Left lung (tissue), 4 donors: ENCODE measurements at regions not wholly inside any gene's neighbourhood (a gene's known extent, or its start where the extent isn't known, plus 50 kb on each side); places are given as distances from the start of the nearest gene placed in this dataset.

Experiments used
- ATAC-seq: fragments of 200-7000 bp; cut with Tn5 transposase; one replicate; pipeline ENCODE4 v1.9.1; 2020; ENCODE audit warnings: moderate library complexity
- DNase-seq, 4 donors: peaks; one replicate each; pipeline ENCODE4 v3.0.0-alpha.2; 2013 to 2020
- H3K27ac ChIP-seq, 2 donors: fragments of 200-600 bp; sonication (generic) in 1 of 2; one replicate each; pipeline versions ENCODE4 v1.5.0 to v1.8.0; 2020 to 2021
- H3K27me3 ChIP-seq, 2 donors: fragments of 200-600 bp; sonication (generic) in 1 of 2; one replicate each; pipeline versions ENCODE4 v1.5.0 to v1.8.0; 2020 to 2021
- H3K36me3 ChIP-seq, 2 donors: fragments of 200-600 bp; sonication (generic) in 1 of 2; one replicate each; pipeline versions ENCODE4 v1.5.0 to v1.8.0; 2020 to 2021
- H3K4me1 ChIP-seq, 2 donors: fragments of 200-600 bp; one replicate each; pipeline ENCODE4 v1.8.0; 2021
- H3K4me3 ChIP-seq, 2 donors: fragments of 200-600 bp; sonication (generic) in 1 of 2; one replicate each; pipeline versions ENCODE4 v1.5.0 to v1.8.0; 2020 to 2021; ENCODE audit warnings: mild to moderate bottlenecking in 1 of 2
- H3K9me3 ChIP-seq, 2 donors: fragments of 200-600 bp; sonication (generic) in 1 of 2; one replicate each; pipeline versions ENCODE4 v1.5.0 to v1.8.0; 2020 to 2021
- intact Hi-C, 2 donors: fragments of 100-400 bp; cut with DNase I; formaldehyde crosslinking; loops; one replicate each; pipeline versions ENCODE4 v1.11.2 to v1.14.2; 2022
- TF ChIP-seq, protein P1 (sequence below), 2 donors: fragments of 200-600 bp; sonication (generic) in 1 of 2; IDR thresholded peaks; one replicate each; pipeline versions ENCODE4 v1.5.0 to v1.8.0; 2021; ENCODE audit warnings: antibody characterized with exemption in 2 of 2
- donor health status: DM: no; HTN: yes; CAD: no.
- donor health status: DM: no; HTN: no; CAD: no.

DNA sequence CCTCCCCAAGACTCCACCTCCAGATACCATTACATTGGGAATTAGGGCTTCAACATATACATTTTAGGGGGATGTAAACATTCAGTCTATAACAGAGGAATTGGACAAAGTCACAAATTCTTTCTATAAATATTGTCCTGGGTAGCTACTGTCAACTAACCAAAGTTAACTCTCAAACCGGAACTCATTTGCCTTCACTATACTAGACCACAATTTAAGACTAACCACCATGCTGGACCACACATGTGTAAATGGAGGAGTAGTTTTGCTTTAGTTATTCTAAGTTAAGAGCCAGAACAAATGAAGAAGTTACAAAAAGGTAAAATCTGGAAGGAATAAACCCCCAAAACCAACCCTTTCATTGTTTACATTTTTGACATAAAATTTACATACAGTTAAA, 222.8 kb downstream of the NDFIP2 start:
- DNase-seq, result no peak

GRCh38 chr13:79695754-79696153, 214.8 kb downstream of the NDFIP2 start:
- intact Hi-C loops, result no loop called here
- Histone ChIP-seq H3K27me3 (no peaks in the 10 kb centered on the region), H3K4me3 (no peak overlapping the region), H3K36me3 (no peaks in the 10 kb centered on the region), H3K4me1 (no peaks in the 10 kb centered on the region), H3K27ac (no peak overlapping the region), H3K9me3 (no peaks in the 10 kb centered on the region)
- DNase-seq (no peak), ATAC-seq (no peak)
- TF ChIP-seq, protein P1, sequence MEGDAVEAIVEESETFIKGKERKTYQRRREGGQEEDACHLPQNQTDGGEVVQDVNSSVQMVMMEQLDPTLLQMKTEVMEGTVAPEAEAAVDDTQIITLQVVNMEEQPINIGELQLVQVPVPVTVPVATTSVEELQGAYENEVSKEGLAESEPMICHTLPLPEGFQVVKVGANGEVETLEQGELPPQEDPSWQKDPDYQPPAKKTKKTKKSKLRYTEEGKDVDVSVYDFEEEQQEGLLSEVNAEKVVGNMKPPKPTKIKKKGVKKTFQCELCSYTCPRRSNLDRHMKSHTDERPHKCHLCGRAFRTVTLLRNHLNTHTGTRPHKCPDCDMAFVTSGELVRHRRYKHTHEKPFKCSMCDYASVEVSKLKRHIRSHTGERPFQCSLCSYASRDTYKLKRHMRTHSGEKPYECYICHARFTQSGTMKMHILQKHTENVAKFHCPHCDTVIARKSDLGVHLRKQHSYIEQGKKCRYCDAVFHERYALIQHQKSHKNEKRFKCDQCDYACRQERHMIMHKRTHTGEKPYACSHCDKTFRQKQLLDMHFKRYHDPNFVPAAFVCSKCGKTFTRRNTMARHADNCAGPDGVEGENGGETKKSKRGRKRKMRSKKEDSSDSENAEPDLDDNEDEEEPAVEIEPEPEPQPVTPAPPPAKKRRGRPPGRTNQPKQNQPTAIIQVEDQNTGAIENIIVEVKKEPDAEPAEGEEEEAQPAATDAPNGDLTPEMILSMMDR (IDR thresholded peaks at IDR 0.05), result no peak

More for the DNA sequence above, 222.8 kb downstream of the NDFIP2 start:
- no peak for ATAC-seq
- H3K27me3 ChIP-seq, result no peaks in the 10 kb centered on the region
- no peaks in the 10 kb centered on the region for H3K9me3 ChIP-seq
- TF ChIP-seq, protein P1 (IDR thresholded peaks at IDR 0.05), result no peak
- no peak overlapping the region for H3K27ac ChIP-seq
- intact Hi-C loops, result no loop called here
- H3K4me1 ChIP-seq, result no peaks in the 10 kb centered on the region
- H3K4me3 ChIP-seq, result no peak overlapping the region
- no peaks in the 10 kb centered on the region for H3K36me3 ChIP-seq

DNA sequence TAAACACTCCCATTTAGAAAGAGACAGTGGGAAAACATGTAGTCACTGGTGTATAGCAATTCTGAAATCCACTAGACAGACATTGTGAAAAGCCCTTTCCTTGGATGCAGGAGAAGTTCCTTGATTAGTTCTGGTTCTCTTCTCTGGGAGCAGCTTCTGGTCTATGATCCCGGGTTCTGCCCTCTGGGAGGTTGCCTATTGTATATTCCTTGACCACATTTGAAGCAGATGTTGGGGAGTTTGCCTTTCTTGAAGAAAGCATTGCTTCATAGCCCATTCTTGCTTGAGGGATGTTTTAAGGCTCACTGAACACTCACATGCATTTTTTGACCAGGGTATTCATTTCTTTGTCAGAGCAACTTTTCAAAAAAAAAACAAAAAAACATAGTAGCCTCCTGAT, 211.9 kb downstream of the NDFIP2 start:
- H3K36me3 ChIP-seq, result no peaks in the 10 kb centered on the region
- intact Hi-C loops, result no loop called here
- TF ChIP-seq, protein P1 (IDR thresholded peaks at IDR 0.05), result no peak
- no peak overlapping the region for H3K27ac ChIP-seq
- DNase-seq, result no peak
- no peaks in the 10 kb centered on the region for H3K9me3 ChIP-seq
- no peaks in the 10 kb centered on the region for H3K4me1 ChIP-seq
- H3K4me3 ChIP-seq, result no peak overlapping the region
- ATAC-seq, result no peak
- no peaks in the 10 kb centered on the region for H3K27me3 ChIP-seq

DNA sequence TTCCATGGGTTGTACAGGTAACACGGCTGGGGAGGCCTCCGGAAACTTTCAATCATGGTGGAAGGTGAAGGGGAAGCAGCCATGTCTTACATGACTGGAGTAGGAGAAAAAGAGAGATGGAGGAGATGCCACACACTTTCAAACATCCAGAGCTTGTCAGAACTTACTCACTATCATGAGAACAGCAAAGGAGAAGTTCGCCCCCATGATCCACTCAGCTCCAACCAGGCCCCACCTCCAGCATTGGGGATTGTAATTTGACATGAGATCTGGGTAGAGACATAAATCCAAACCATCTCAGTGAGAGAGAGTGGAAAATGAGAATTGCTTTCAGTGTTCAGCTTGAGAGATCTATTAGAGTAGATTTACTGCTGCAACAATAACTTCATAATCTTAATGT, 210.9 kb downstream of the NDFIP2 start:
- TF ChIP-seq, protein P1 (IDR thresholded peaks at IDR 0.05), result no peak

GRCh38 chr13:79688741-79689140, 207.8 kb downstream of the NDFIP2 start:
- no peak for DNase-seq
- intact Hi-C loops, result no loop called here
- ATAC-seq, result no peak
- TF ChIP-seq, protein P1 (IDR thresholded peaks at IDR 0.05), result no peak
- Histone ChIP-seq H3K27me3 (no peaks in the 10 kb centered on the region), H3K4me1 (no peaks in the 10 kb centered on the region), H3K9me3 (no peaks in the 10 kb centered on the region), H3K36me3 (no peaks in the 10 kb centered on the region), H3K27ac (no peak overlapping the region), H3K4me3 (no peak overlapping the region)

More for the DNA sequence above, 210.9 kb downstream of the NDFIP2 start:
- no peaks in the 10 kb centered on the region for H3K9me3 ChIP-seq
- ATAC-seq (no peak), DNase-seq (no peak)
- H3K27ac ChIP-seq, result no peak overlapping the region
- no peaks in the 10 kb centered on the region for H3K36me3 ChIP-seq
- no peaks in the 10 kb centered on the region for H3K27me3 ChIP-seq
- no peak overlapping the region for H3K4me3 ChIP-seq
- intact Hi-C loops, result no loop called here
- no peaks in the 10 kb centered on the region for H3K4me1 ChIP-seq
